ENCODE measurements at regions not wholly inside any gene's neighbourhood (a gene's known extent, or its start where the extent isn't known, plus 50 kb on each side); places are given as distances from the start of the nearest gene placed in this dataset.

DNA sequence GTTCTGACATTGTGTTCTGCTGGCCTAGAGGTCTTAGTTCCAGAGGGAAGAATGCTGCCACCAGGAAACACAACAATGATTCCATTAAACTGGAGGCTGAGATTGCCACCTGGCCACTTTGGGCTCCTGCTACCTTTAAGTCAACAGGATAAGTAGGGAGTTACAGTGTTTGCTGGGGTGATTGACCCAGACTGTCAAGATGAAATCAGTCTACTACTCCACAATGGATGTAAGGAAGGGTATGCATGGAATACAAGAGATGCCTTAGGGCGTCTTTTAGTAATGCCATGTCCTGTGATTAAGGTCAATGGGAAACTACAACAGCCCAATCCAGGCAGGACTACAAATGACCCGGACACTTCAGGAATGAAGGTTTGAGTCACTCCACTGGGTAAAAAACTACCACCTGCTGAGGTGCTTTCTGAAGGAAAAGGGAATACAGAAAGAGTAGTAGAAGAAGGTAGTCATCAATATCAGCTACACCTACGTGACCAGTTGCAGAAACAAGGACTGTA, 852.6 kb downstream of the LRFN5 start:
- DNase-seq (ENCODE audit: extremely low spot score in 2 of 2) = no peak
- H3K4me1 ChIP-seq = no peaks in the 10 kb centered on the region
- no peaks in the 10 kb centered on the region for H3K9me3 ChIP-seq
- H3K36me3 ChIP-seq = no peaks in the 10 kb centered on the region
- H3K27me3 ChIP-seq = no peaks in the 10 kb centered on the region
- no peak for TF ChIP-seq POLR2A (IDR thresholded peaks at IDR 0.05)
- no peak for TF ChIP-seq POLR2AphosphoS5 (IDR thresholded peaks at IDR 0.05; ENCODE audit: insufficient read depth in 1 of 2, low read depth in 1 of 2)
- TF ChIP-seq, protein P1, sequence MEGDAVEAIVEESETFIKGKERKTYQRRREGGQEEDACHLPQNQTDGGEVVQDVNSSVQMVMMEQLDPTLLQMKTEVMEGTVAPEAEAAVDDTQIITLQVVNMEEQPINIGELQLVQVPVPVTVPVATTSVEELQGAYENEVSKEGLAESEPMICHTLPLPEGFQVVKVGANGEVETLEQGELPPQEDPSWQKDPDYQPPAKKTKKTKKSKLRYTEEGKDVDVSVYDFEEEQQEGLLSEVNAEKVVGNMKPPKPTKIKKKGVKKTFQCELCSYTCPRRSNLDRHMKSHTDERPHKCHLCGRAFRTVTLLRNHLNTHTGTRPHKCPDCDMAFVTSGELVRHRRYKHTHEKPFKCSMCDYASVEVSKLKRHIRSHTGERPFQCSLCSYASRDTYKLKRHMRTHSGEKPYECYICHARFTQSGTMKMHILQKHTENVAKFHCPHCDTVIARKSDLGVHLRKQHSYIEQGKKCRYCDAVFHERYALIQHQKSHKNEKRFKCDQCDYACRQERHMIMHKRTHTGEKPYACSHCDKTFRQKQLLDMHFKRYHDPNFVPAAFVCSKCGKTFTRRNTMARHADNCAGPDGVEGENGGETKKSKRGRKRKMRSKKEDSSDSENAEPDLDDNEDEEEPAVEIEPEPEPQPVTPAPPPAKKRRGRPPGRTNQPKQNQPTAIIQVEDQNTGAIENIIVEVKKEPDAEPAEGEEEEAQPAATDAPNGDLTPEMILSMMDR (IDR thresholded peaks at IDR 0.05) = no peak
- no peak overlapping the region for H3K4me3 ChIP-seq
- intact Hi-C loops (cut with DNase I) = no loop called here
- no peak overlapping the region for H3K27ac ChIP-seq

DNA sequence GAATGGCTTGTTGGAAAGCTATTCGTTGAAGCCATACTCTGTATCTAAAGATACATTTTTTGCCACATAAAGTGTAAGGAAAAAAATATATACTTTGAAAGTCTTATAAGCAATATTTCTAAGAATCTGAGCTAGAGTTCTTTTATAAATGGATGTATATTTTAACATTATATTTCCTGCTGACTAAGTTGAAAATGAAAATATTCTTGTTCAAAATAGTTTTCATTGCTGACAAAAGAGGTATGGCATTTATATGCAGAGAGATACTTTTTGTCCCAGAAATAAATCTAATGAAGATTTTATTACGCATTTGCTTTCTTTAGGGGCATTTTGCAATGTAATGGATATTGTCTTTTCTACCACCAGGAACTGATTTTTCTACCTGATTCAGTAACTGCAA, 834.9 kb downstream of the LRFN5 start:
- TF ChIP-seq POLR2AphosphoS5 (IDR thresholded peaks at IDR 0.05; ENCODE audit: insufficient read depth in 1 of 2, low read depth in 1 of 2) (no peak), POLR2A (IDR thresholded peaks at IDR 0.05) (no peak)
- TF ChIP-seq, protein P1 (IDR thresholded peaks at IDR 0.05) = no peak
- no peaks in the 10 kb centered on the region for H3K27me3 ChIP-seq
- intact Hi-C loops (cut with DNase I) = no loop called here
- H3K4me3 ChIP-seq = no peak overlapping the region
- no peaks in the 10 kb centered on the region for H3K9me3 ChIP-seq
- H3K27ac ChIP-seq = no peak overlapping the region
- H3K4me1 ChIP-seq = no peaks in the 10 kb centered on the region
- DNase-seq (ENCODE audit: extremely low spot score in 2 of 2) = no peak
- no peaks in the 10 kb centered on the region for H3K36me3 ChIP-seq

DNA sequence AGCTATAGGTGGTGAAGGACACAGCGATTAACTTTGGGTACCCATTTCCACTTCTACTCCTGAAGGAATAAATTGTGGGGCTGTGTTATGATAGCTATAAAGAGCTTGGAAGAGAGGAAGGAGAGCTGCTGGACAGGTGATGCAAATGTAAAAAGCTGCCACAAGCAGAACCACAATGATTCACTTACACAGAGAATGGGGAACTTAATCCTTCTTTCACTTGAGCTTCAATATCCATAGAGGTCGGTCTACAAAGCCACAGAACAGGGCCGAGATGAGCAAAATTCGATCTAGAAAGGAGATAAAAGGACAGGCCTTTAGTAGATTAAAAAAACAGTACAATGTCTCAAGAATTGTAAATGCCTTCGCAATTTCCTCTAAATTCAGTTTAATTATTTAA, 831.1 kb downstream of the LRFN5 start:
- no peak overlapping the region for H3K4me3 ChIP-seq
- no peaks in the 10 kb centered on the region for H3K9me3 ChIP-seq
- no peaks in the 10 kb centered on the region for H3K4me1 ChIP-seq
- H3K36me3 ChIP-seq = no peaks in the 10 kb centered on the region
- no peak overlapping the region for H3K27ac ChIP-seq
- H3K27me3 ChIP-seq = no peaks in the 10 kb centered on the region
- no peak for DNase-seq (ENCODE audit: extremely low spot score in 2 of 2)
- TF ChIP-seq, protein P1 (IDR thresholded peaks at IDR 0.05) = no peak
- no peak for TF ChIP-seq POLR2A (IDR thresholded peaks at IDR 0.05)
- no peak for TF ChIP-seq POLR2AphosphoS5 (IDR thresholded peaks at IDR 0.05; ENCODE audit: insufficient read depth in 1 of 2, low read depth in 1 of 2)
- intact Hi-C loops (cut with DNase I) = no loop called here

DNA sequence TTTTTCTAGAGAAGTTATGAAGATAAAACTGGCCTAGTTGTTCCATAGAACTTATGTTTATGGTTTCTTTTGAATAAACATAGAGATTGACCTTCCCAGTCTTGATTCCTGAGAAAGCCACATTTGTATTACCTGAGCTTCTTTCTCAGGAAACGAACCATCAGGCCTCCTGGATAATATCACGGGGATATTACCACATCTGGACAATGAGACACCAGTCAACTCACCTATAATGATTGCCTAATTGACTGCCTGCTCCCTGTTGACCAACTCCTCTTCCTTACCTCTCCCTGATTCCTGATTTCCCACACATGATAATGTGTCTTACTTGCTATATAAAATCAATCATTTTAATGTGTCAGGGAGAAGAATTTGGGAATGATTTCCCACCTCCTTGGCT, 822.7 kb downstream of the LRFN5 start:
- Histone ChIP-seq H3K4me3 (no peak overlapping the region), H3K36me3 (no peaks in the 10 kb centered on the region), H3K27me3 (no peaks in the 10 kb centered on the region), H3K9me3 (no peaks in the 10 kb centered on the region), H3K27ac (no peak overlapping the region), H3K4me1 (no peaks in the 10 kb centered on the region)
- DNase-seq (ENCODE audit: extremely low spot score in 2 of 2) = no peak
- TF ChIP-seq, protein P1 (IDR thresholded peaks at IDR 0.05) = no peak
- TF ChIP-seq POLR2A (IDR thresholded peaks at IDR 0.05) (no peak), POLR2AphosphoS5 (IDR thresholded peaks at IDR 0.05; ENCODE audit: insufficient read depth in 1 of 2, low read depth in 1 of 2) (no peak)
- intact Hi-C loops (cut with DNase I) = no loop called here

DNA sequence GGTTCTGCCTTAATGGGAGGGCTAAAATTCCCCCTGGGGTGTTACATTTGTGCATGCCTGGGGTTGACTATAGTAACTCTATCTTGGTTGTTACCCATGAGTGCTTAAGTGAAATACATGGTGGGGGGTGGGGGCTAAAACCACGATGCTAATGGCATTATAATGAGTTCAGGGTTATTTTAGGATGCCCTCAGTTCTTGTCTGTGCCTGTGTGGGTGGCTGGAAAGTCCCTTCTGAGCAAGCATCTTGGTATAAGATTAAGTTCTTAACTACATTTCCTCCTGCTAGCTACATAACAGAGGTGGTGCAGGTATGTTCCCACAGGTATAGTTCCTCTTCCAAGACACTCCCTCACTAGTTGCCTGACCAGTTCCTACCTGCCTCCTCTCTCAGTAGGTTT, 822.3 kb downstream of the LRFN5 start:
- no peaks in the 10 kb centered on the region for H3K27me3 ChIP-seq
- no peaks in the 10 kb centered on the region for H3K36me3 ChIP-seq
- DNase-seq (ENCODE audit: extremely low spot score in 2 of 2) = no peak
- no peaks in the 10 kb centered on the region for H3K9me3 ChIP-seq
- H3K4me1 ChIP-seq = no peaks in the 10 kb centered on the region
- intact Hi-C loops (cut with DNase I) = no loop called here
- no peak overlapping the region for H3K27ac ChIP-seq
- TF ChIP-seq POLR2AphosphoS5 (IDR thresholded peaks at IDR 0.05; ENCODE audit: insufficient read depth in 1 of 2, low read depth in 1 of 2) (no peak), POLR2A (IDR thresholded peaks at IDR 0.05) (no peak)
- TF ChIP-seq, protein P1 (IDR thresholded peaks at IDR 0.05) = no peak
- no peak overlapping the region for H3K4me3 ChIP-seq
